HCT116 (cell line): ENCODE measurements at regions not wholly inside any gene's neighbourhood (a gene's known extent, or its start where the extent isn't known, plus 50 kb on each side); places are given as distances from the start of the nearest gene placed in this dataset.

Experiments used
- ATAC-seq: fragments of 200-7000 bp; cut with Tn5 transposase; 2 replicates; pipeline ENCODE4 v1.9.1; 2020; ENCODE audit warnings: mild to moderate bottlenecking, moderate library complexity
- BruUV-seq: library from RNA; stranded (reverse); fragments of 400-500 nt; replicated peaks from 2 replicates; lab custom pipeline; 2021; lab: Mats Ljungman, UMichigan
- CTCF ChIA-PET: fragments of 300-600 bp; sonication (Branson Sonifier 250); formaldehyde crosslinking; loops from one replicate; lab custom pipeline; 2021; ENCODE audit warnings: antibody characterized with exemption; lab: Charles Lee
- POLR2A ChIA-PET: fragments of 300-600, 350-600 bp; sonication (Branson Sonifier 250); formaldehyde crosslinking; loops from one replicate; lab custom pipeline; 2021; ENCODE audit warnings: antibody characterized with exemption; lab: Charles Lee
- RAD21 ChIA-PET, 2 experiments: fragments of 300-600 bp; sonication (Branson Sonifier 250); formaldehyde crosslinking; loops; one replicate each; lab custom pipeline; 2023; ENCODE audit warnings: low total read pairs in 2 of 2; ENCODE audit not compliant: uncharacterized antibody in 2 of 2, unreplicated experiment in 2 of 2, low non-redundant PET in 1 of 2; lab: Charles Lee
- DNase-seq: peaks from one replicate; pipeline ENCODE4 v3.0.0-alpha.2; 2010; ENCODE audit warnings: low read depth, low spot score
- H2AFZ ChIP-seq: fragments of 200-600 bp; shearing (Covaris generic), sonication (generic); 2 replicates; pipeline ENCODE4 v1.6.1; 2017; ENCODE audit warnings: low read depth, mixed run types, mixed read lengths, antibody characterized with exemption, low read length; ENCODE audit not compliant: poor library complexity, severe bottlenecking
- H3K27ac ChIP-seq: 2 replicates; pipeline ENCODE4 v1.5.1; 2012; ENCODE audit warnings: low read depth, low read length
- H3K27me3 ChIP-seq: fragments of 200-600 bp; sonication (generic); 2 replicates; pipeline ENCODE4 v1.6.1; 2016; ENCODE audit warnings: mixed run types, low read length, mixed read lengths; ENCODE audit not compliant: insufficient read depth
- H3K36me3 ChIP-seq, 2 experiments: fragments of 200-500 bp in 1 of 2; fragments of 200-600 bp in 1 of 2; sonication (Bioruptor generic) in 1 of 2; sonication (generic) in 1 of 2; 2 replicates each; pipeline versions ENCODE4 v1.5.1 to v1.6.1; 2014 to 2016; ENCODE audit warnings: low read length in 2 of 2, inconsistent platforms in 1 of 2, mixed read lengths in 1 of 2, mixed run types in 1 of 2; ENCODE audit not compliant: insufficient read depth in 2 of 2, control insufficient read depth in 1 of 2
- H3K4me1 ChIP-seq, 2 experiments: fragments of 200-600 bp in 1 of 2; sonication (generic) in 1 of 2; 2 replicates each; pipeline versions ENCODE4 v1.5.1 to v1.6.1; 2012 to 2017; ENCODE audit warnings: low read length in 2 of 2, inconsistent platforms in 1 of 2, mild to moderate bottlenecking in 1 of 2, mixed read lengths in 1 of 2, mixed run types in 1 of 2, moderate library complexity in 1 of 2; ENCODE audit not compliant: insufficient read depth in 2 of 2, control insufficient read depth in 1 of 2
- H3K4me2 ChIP-seq: fragments of 200-600 bp; sonication (generic); 2 replicates; pipeline ENCODE4 v1.6.1; 2017; ENCODE audit warnings: mixed run types, low read length, mixed read lengths
- H3K4me3 ChIP-seq, 2 experiments: fragments of 200-600 bp in 1 of 2; sonication (generic) in 1 of 2; replicated peaks in 1 of 2; 2 replicates each; pipeline ENCODE4 v1.5.1; 2011 to 2016; ENCODE audit warnings: low read length in 2 of 2, control low read depth in 1 of 2, low read depth in 1 of 2, mild to moderate bottlenecking in 1 of 2, mixed read lengths in 1 of 2, mixed run types in 1 of 2
- H3K79me2 ChIP-seq: fragments of 200-600 bp; sonication (generic); 2 replicates; pipeline ENCODE4 v1.6.1; 2017; ENCODE audit warnings: mild to moderate bottlenecking, mixed run types, low read length, moderate library complexity, mixed read lengths; ENCODE audit not compliant: insufficient read depth
- H3K9ac ChIP-seq: fragments of 200-600 bp; sonication (generic); 2 replicates; pipeline ENCODE4 v1.6.1; 2016; ENCODE audit warnings: low read length, mixed read lengths
- H3K9me2 ChIP-seq: fragments of 200-600 bp; sonication (generic), shearing (Covaris generic); 2 replicates; pipeline ENCODE4 v1.6.1; 2017; ENCODE audit warnings: mixed run types, mild to moderate bottlenecking, moderate library complexity; ENCODE audit not compliant: insufficient read depth
- H3K9me3 ChIP-seq, 2 experiments: fragments of 200-500 bp in 1 of 2; fragments of 200-600 bp in 1 of 2; sonication (Bioruptor generic) in 1 of 2; sonication (generic) in 1 of 2; 2 replicates each; pipeline ENCODE4 v1.6.1; 2014 to 2017; ENCODE audit warnings: low read length in 2 of 2, mixed read lengths in 2 of 2, inconsistent platforms in 1 of 2, low read depth in 1 of 2, mild to moderate bottlenecking in 1 of 2, mixed run types in 1 of 2, moderate library complexity in 1 of 2; ENCODE audit not compliant: control insufficient read depth in 1 of 2, insufficient read depth in 1 of 2
- H4K20me1 ChIP-seq: fragments of 200-600 bp; sonication (generic), shearing (Covaris generic); 2 replicates; pipeline ENCODE4 v1.6.1; 2017; ENCODE audit warnings: mixed run types, mild to moderate bottlenecking, moderate library complexity; ENCODE audit not compliant: insufficient read depth
- CEBPB ChIP-seq: IDR thresholded peaks from 2 replicates; pipeline ENCODE4 v1.6.1; 2012; ENCODE audit warnings: low read depth
- EZH2 ChIP-seq: fragments of 200-600 bp; sonication (generic); IDR thresholded peaks from 2 replicates; pipeline ENCODE4 v1.6.1; 2017; ENCODE audit warnings: antibody characterized with exemption, mixed run types
- JUND ChIP-seq: IDR thresholded peaks from 2 replicates; pipeline ENCODE4 v1.6.1; 2012
- POLR2A ChIP-seq: IDR thresholded peaks from 2 replicates; pipeline ENCODE4 v1.7.0; 2011; ENCODE audit warnings: borderline replicate concordance; ENCODE audit not compliant: insufficient read depth, insufficient read length; ENCODE audit errors: extremely low read depth
- SIN3A ChIP-seq: IDR thresholded peaks from 2 replicates; pipeline ENCODE4 v1.6.1; 2012; ENCODE audit warnings: low read depth
- SRF ChIP-seq: IDR thresholded peaks from 2 replicates; pipeline ENCODE4 v1.6.1; 2012; ENCODE audit warnings: low read depth
- intact Hi-C: fragments of 100-400 bp; cut with micrococcal nuclease; formaldehyde crosslinking; loops from 2 replicates; pipeline ENCODE4 v1.10.0; 2022

GRCh38 chrX:10095698-10096432 is 60.9 kb upstream of the CLCN4 start:
- BruUV-seq, result no TSS peak
- no peaks in the 10 kb centered on the region for H3K9me3 ChIP-seq
- intact Hi-C loops, result no loop called here
- no peak overlapping the region for H3K4me3 ChIP-seq
- H2AFZ ChIP-seq, result no peak overlapping the region
- no peak overlapping the region for H3K27ac ChIP-seq
- TF ChIP-seq JUND (no peak), SIN3A (no peak), POLR2A (no peak), EZH2 (no peak), CEBPB (no peak)
- ChIA-PET POLR2A (no interaction called here), CTCF (no interaction called here), RAD21 (no interaction called here)
- DNase-seq, result no peak
- H3K9ac ChIP-seq, result no peak overlapping the region
- no peaks in the 10 kb centered on the region for H3K4me1 ChIP-seq
- H3K36me3 ChIP-seq, result no peaks in the 10 kb centered on the region
- no peak overlapping the region for H3K4me2 ChIP-seq
- H3K9me2 ChIP-seq, result no peaks in the 10 kb centered on the region
- ATAC-seq, result no peak
- H3K27me3 ChIP-seq, result no peaks in the 10 kb centered on the region
- no peaks in the 10 kb centered on the region for H3K79me2 ChIP-seq
- H4K20me1 ChIP-seq, result no peaks in the 10 kb centered on the region

GRCh38 chrX:10098270-10098713 is 58.5 kb upstream of the CLCN4 start:
- ChIA-PET CTCF (no interaction called here), RAD21 (no interaction called here), POLR2A (no interaction called here)
- Histone ChIP-seq H3K4me1 (no peaks in the 10 kb centered on the region), H4K20me1 (no peaks in the 10 kb centered on the region), H3K27ac (no peak overlapping the region), H3K9me3 (no peaks in the 10 kb centered on the region), H2AFZ (no peak overlapping the region), H3K9me2 (no peaks in the 10 kb centered on the region), H3K79me2 (no peaks in the 10 kb centered on the region), H3K4me2 (no peak overlapping the region), H3K27me3 (no peaks in the 10 kb centered on the region), H3K9ac (no peak overlapping the region), H3K36me3 (no peaks in the 10 kb centered on the region), H3K4me3 (no peak overlapping the region)
- DNase-seq (no peak), ATAC-seq (no peak)
- TF ChIP-seq SRF, result no peak
- no TSS peak for BruUV-seq
- intact Hi-C loops, result no loop called here
